Left hindlimb (tissue), 1 donor: ENCODE measurements at regions not wholly inside any gene's neighbourhood (a gene's known extent, or its start where the extent isn't known, plus 50 kb on each side); places are given as distances from the start of the nearest gene placed in this dataset.

Experiments
- DNase-seq: peaks from one replicate; pipeline ENCODE4 v3.0.0-alpha.2; 2018

- no peak for DNase-seq
Observed at GRCh38 chr2:215711471-215712034, 275.7 kb upstream of the FN1 start.

- no peak for DNase-seq
Observed at GRCh38 chr2:215707608-215708007, 271.7 kb upstream of the FN1 start.

GRCh38 chr2:215705771-215706361 is 270.0 kb upstream of the FN1 start:
- no peak for DNase-seq

- no peak for DNase-seq
Observed at GRCh38 chr2:215705281-215705680, 269.4 kb upstream of the FN1 start.

- DNase-seq, result no peak
Observed at GRCh38 chr2:215702116-215702902, 266.4 kb upstream of the FN1 start.

GRCh38 chr2:215699700-215700538 is 264.1 kb upstream of the FN1 start:
- no peak for DNase-seq

- DNase-seq, result no peak
Observed at GRCh38 chr2:215699018-215699417, 263.1 kb upstream of the FN1 start.

- no peak for DNase-seq
Observed at GRCh38 chr2:215698566-215698965, 262.7 kb upstream of the FN1 start.

- DNase-seq, result no peak
Observed at GRCh38 chr2:215697496-215697895, 261.6 kb upstream of the FN1 start.

GRCh38 chr2:215697003-215697402 is 261.1 kb upstream of the FN1 start:
- DNase-seq, result no peak

- no peak for DNase-seq
Observed at GRCh38 chr2:215695861-215696260, 260.0 kb upstream of the FN1 start.

GRCh38 chr2:215693999-215694580 is 258.2 kb upstream of the FN1 start:
- DNase-seq, result no peak

GRCh38 chr2:215693193-215693998 is 257.5 kb upstream of the FN1 start:
- no peak for DNase-seq

GRCh38 chr2:215692387-215693079 is 256.7 kb upstream of the FN1 start:
- DNase-seq, result no peak

- DNase-seq, result no peak
Observed at GRCh38 chr2:215691346-215691745, 255.5 kb upstream of the FN1 start.

- DNase-seq, result no peak
Observed at GRCh38 chr2:215687149-215688031, 251.5 kb upstream of the FN1 start.

- no peak for DNase-seq
Observed at GRCh38 chr2:215685238-215685990, 249.5 kb upstream of the FN1 start.

- DNase-seq, result no peak
Observed at GRCh38 chr2:215684448-215685237, 248.8 kb upstream of the FN1 start.

GRCh38 chr2:215683295-215683694 is 247.4 kb upstream of the FN1 start:
- no peak for DNase-seq
